HepG2 (cell line): ENCODE measurements at regions not wholly inside any gene's neighbourhood (a gene's known extent, or its start where the extent isn't known, plus 50 kb on each side); places are given as distances from the start of the nearest gene placed in this dataset.

Experiments
- ATAC-seq: fragments of 200-7000 bp; cut with Tn5 transposase; 3 replicates; pipeline ENCODE4 v1.9.1; 2020; ENCODE audit warnings: mild to moderate bottlenecking, moderate library complexity
- BruUV-seq: library from RNA; stranded (reverse); fragments of 400-500 nt; replicated peaks from 2 replicates; lab custom pipeline; 2021; lab: Mats Ljungman, UMichigan
- CTCF ChIA-PET: fragments of 300-600 bp; formaldehyde crosslinking; extraction: SDS; loops from one replicate; lab custom pipeline; 2021; ENCODE audit warnings: low total read pairs, inconsistent platforms, low intra/inter-chr PET ratio; lab: Yijun Ruan, JAX
- POLR2A ChIA-PET: fragments of 350-600 bp; sonication (Branson Sonifier 250); formaldehyde crosslinking; loops from one replicate; lab custom pipeline; 2020; ENCODE audit warnings: antibody characterized with exemption, inconsistent platforms; lab: Yijun Ruan, JAX
- DNase-seq: peaks from one replicate; pipeline ENCODE4 v3.0.0-alpha.2; 2015; ENCODE audit warnings: low spot score
- FAIRE-seq: peaks from 3 replicates; lab custom pipeline; 2011; peaks lifted over from hg19 to GRCh38; lab: Jason Lieb, UNC
- H2AFZ ChIP-seq: one replicate; pipeline ENCODE4 v1.6.1; 2011; ENCODE audit warnings: low read length, inconsistent platforms
- H3K27ac ChIP-seq: fragments of 300-600 bp; 3 replicates; pipeline ENCODE4 v1.8.0; 2011; ENCODE audit warnings: mixed run types, mild to moderate bottlenecking, mixed read lengths, low read length, inconsistent platforms; ENCODE audit not compliant: insufficient read depth; ENCODE audit errors: extremely low read length
- H3K27me3 ChIP-seq, 2 experiments: fragments of 200-600 bp in 1 of 2; 2 replicates in 1 of 2; 3 replicates in 1 of 2; pipeline versions ENCODE4 v1.6.0 to v1.8.0; 2011; ENCODE audit warnings: low read length in 2 of 2, mild to moderate bottlenecking in 2 of 2, moderate library complexity in 2 of 2, inconsistent platforms in 1 of 2; ENCODE audit not compliant: insufficient read depth in 2 of 2, control insufficient read depth in 1 of 2
- H3K36me3 ChIP-seq, 2 experiments: fragments of 200-600 bp in 1 of 2; replicated peaks in 1 of 2; 2 replicates in 1 of 2; 3 replicates in 1 of 2; pipeline versions ENCODE4 v1.5.1 to v1.8.0; 2011; ENCODE audit warnings: low read length in 2 of 2, inconsistent platforms in 1 of 2; ENCODE audit not compliant: insufficient read depth in 2 of 2, control insufficient read depth in 1 of 2
- H3K4me1 ChIP-seq: 2 replicates; pipeline ENCODE4 v1.5.1; 2012; ENCODE audit warnings: low read length, inconsistent platforms; ENCODE audit not compliant: insufficient read depth
- H3K4me2 ChIP-seq: 2 replicates; pipeline ENCODE4 v1.6.0; 2011; ENCODE audit warnings: low read depth, low read length, inconsistent platforms
- H3K4me3 ChIP-seq, 3 experiments: fragments of 200-600 bp in 1 of 3; sonication (generic), shearing (Covaris generic) in 1 of 3; replicated peaks in 1 of 3; 2 replicates each; pipeline ENCODE4 v1.5.1; 2011 to 2016; ENCODE audit warnings: low read length in 3 of 3, inconsistent platforms in 2 of 3, low read depth in 2 of 3, mild to moderate bottlenecking in 2 of 3, control low read depth in 1 of 3, mixed read lengths in 1 of 3; ENCODE audit not compliant: insufficient read depth in 1 of 3
- H3K79me2 ChIP-seq: one replicate; pipeline ENCODE4 v1.6.1; 2011; ENCODE audit warnings: low read length, inconsistent platforms; ENCODE audit not compliant: insufficient read depth
- H3K9ac ChIP-seq: 2 replicates; pipeline ENCODE4 v1.6.0; 2011; ENCODE audit warnings: mild to moderate bottlenecking, low read depth, low read length, inconsistent platforms; ENCODE audit not compliant: insufficient read depth
- H3K9me3 ChIP-seq: 2 replicates; pipeline ENCODE4 v1.5.1; 2012; ENCODE audit warnings: mild to moderate bottlenecking, low read length
- H4K20me1 ChIP-seq: 2 replicates; pipeline ENCODE4 v1.6.0; 2011; ENCODE audit warnings: inconsistent platforms, mild to moderate bottlenecking, low read length, moderate library complexity; ENCODE audit not compliant: insufficient read depth
- AKAP8 ChIP-seq: sonication (generic); formaldehyde crosslinking; IDR thresholded peaks from 2 replicates; pipeline ENCODE4 v1.5.1; 2020; ENCODE audit warnings: mild to moderate bottlenecking, missing genetic modification reagents
- GATAD2A ChIP-seq: IDR thresholded peaks from 2 replicates; pipeline ENCODE4 v1.6.1; 2016
- NONO ChIP-seq, 2 experiments: fragments of 450-650 bp in 1 of 2; sonication (generic) in 1 of 2; formaldehyde crosslinking in 1 of 2; IDR thresholded peaks in 1 of 2; conservative IDR thresholded peaks in 1 of 2; 2 replicates each; pipeline versions ENCODE4 v1.6.1 to v1.8.0; 2017 to 2022; ENCODE audit warnings: mild to moderate bottlenecking in 1 of 2, missing genetic modification reagents in 1 of 2, moderate library complexity in 1 of 2
- PHF5A ChIP-seq: IDR thresholded peaks from one replicate; pipeline ENCODE4 v1.6.1; 2018; ENCODE audit warnings: low read depth, missing genetic modification reagents; ENCODE audit not compliant: unreplicated experiment
- RAD21 ChIP-seq: fragments of 450-650 bp; formaldehyde crosslinking; IDR thresholded peaks from 2 replicates; pipeline ENCODE4 v1.5.0; 2020; ENCODE audit warnings: mild to moderate bottlenecking
- RFXAP ChIP-seq: sonication (generic); formaldehyde crosslinking; IDR thresholded peaks from 2 replicates; pipeline ENCODE4 v1.4.0; 2020; ENCODE audit warnings: missing genetic modification reagents, borderline replicate concordance
- RXRB ChIP-seq: IDR thresholded peaks from 2 replicates; pipeline ENCODE4 v1.6.1; 2016; ENCODE audit warnings: borderline replicate concordance, missing genetic modification reagents, missing compliant biosample characterization
- SRY ChIP-seq: sonication (generic); formaldehyde crosslinking; IDR thresholded peaks from 2 replicates; pipeline ENCODE4 v1.8.0; 2022; ENCODE audit warnings: mild to moderate bottlenecking, missing genetic modification reagents
- ZNF20 ChIP-seq: sonication (generic); formaldehyde crosslinking; IDR thresholded peaks from 2 replicates; pipeline ENCODE4 v1.4.0; 2020; ENCODE audit warnings: mild to moderate bottlenecking, moderate library complexity, missing genetic modification reagents
- ZNF225 ChIP-seq: sonication (generic); formaldehyde crosslinking; IDR thresholded peaks from 2 replicates; pipeline ENCODE4 v1.4.0; 2020; ENCODE audit warnings: mild to moderate bottlenecking, missing genetic modification reagents
- WGBS: methylation state at CpG from one replicate; pipeline ENCODE4 v1.1.6; 2017; ENCODE audit warnings: low lambda C conversion rate; 5-methylcytosine and 5-hydroxymethylcytosine counted together
- in situ Hi-C: cut with HindIII; loops from 2 replicates; pipeline ENCODE4 v1.10.0; 2017; ENCODE audit warnings: low pct_unique_long_range_greater_than_20kb; ENCODE audit not compliant: extremely low pct_ligation_motif_present
- intact Hi-C: fragments of 100-400 bp; cut with micrococcal nuclease; formaldehyde crosslinking; loops from one replicate; pipeline ENCODE4 v1.10.0; 2022; ENCODE audit not compliant: unreplicated experiment
- TF ChIP-seq, protein P1 (sequence below): sonication (generic); formaldehyde crosslinking; IDR thresholded peaks from 2 replicates; pipeline ENCODE4 v1.8.1; 2023; ENCODE audit warnings: mild to moderate bottlenecking, inconsistent platforms, moderate library complexity, missing genetic modification reagents, borderline replicate concordance

- in situ Hi-C loops (no loop called here), intact Hi-C loops (no loop called here)
- POLR2A ChIA-PET, result no interaction called here
- no peaks in the 10 kb centered on the region for H4K20me1 ChIP-seq
- ATAC-seq, result no peak
- no peak overlapping the region for H3K9ac ChIP-seq
- no peaks in the 10 kb centered on the region for H3K79me2 ChIP-seq
- no peaks in the 10 kb centered on the region for H3K27me3 ChIP-seq
- TF ChIP-seq ZNF20 (CRISPR knock-in tag), result no peak
- no peak for TF ChIP-seq GATAD2A (CRISPR knock-in tag)
- no peak for TF ChIP-seq SRY (CRISPR knock-in tag)
- TF ChIP-seq RFXAP, result no peak
- no peak for TF ChIP-seq RXRB
- no peak for TF ChIP-seq ZNF225 (CRISPR knock-in tag)
- no peak for TF ChIP-seq AKAP8 (CRISPR knock-in tag)
- TF ChIP-seq, protein P1, sequence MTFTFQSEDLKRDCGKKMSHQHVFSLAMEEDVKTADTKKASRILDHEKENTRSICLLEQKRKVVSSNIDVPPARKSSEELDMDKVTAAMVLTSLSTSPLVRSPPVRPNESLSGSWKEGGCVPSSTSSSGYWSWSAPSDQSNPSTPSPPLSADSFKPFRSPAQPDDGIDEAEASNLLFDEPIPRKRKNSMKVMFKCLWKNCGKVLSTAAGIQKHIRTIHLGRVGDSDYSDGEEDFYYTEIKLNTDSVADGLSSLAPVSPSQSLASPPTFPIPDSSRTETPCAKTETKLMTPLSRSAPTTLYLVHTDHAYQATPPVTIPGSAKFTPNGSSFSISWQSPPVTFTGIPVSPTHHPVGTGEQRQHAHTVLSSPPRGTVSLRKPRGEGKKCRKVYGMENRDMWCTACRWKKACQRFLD, result no peak
- TF ChIP-seq NONO (IDR thresholded peaks at IDR 0.05), result no peak
- TF ChIP-seq NONO (CRISPR knock-in tag; conservative IDR thresholded peaks at IDR 0.05), result no peak
- TF ChIP-seq PHF5A (CRISPR knock-in tag), result no peak
- TF ChIP-seq RAD21 (CRISPR knock-in tag), result no peak
- TF ChIP-seq, all 625 proteins: peak for 0
- DNase-seq, result no peak
- Histone ChIP-seq H3K9me3 (no peaks in the 10 kb centered on the region), H2AFZ (no peak overlapping the region), H3K4me2 (no peak overlapping the region), H3K4me3 (no peak overlapping the region), H3K4me1 (no peaks in the 10 kb centered on the region), H3K36me3 (no peaks in the 10 kb centered on the region), H3K27ac (no peak overlapping the region)
- no TSS peak for BruUV-seq
- CTCF ChIA-PET, result no interaction called here
- no peak for FAIRE-seq
- WGBS, result 0% methylated on average over 3 of the region's 3 CpGs
These were observed 226.7 kb downstream of the GRIA2 start for GRCh38 chr4:157447195-157447594.
